Inflammatory macrophage treated with lipopolysaccharide for 1 hour (primary cell): ENCODE measurements at regions not wholly inside any gene's neighbourhood (a gene's known extent, or its start where the extent isn't known, plus 50 kb on each side); places are given as distances from the start of the nearest gene placed in this dataset.

Experiments
- DNase-seq, 2 donors: peaks; one replicate each; pipeline ENCODE4 v3.0.0-alpha.2; 2020 to 2022

- no peak for DNase-seq
Observed at GRCh38 chr17:45729294-45729907, 54.7 kb upstream of the CRHR1 start.

DNA sequence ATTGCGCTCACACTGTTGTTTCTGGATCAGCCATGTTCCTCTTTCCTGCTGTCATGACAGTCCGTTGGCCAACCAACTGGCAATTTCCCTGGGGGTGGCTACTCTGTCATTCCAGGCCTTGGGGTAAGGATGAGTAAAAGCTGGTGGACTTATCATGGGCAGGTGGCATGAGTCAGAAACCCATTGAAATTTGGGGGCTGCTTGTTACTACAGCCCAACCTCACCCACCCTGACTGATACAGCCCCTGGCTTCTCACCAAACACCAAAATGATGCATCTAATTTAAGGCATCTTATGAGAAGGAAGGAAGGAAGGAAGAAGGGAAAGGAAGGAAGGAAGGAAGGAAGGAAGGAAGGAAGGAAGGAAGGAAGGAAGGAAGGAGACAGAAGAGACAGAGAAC, 53.9 kb upstream of the CRHR1 start:
- DNase-seq: no peak

DNA sequence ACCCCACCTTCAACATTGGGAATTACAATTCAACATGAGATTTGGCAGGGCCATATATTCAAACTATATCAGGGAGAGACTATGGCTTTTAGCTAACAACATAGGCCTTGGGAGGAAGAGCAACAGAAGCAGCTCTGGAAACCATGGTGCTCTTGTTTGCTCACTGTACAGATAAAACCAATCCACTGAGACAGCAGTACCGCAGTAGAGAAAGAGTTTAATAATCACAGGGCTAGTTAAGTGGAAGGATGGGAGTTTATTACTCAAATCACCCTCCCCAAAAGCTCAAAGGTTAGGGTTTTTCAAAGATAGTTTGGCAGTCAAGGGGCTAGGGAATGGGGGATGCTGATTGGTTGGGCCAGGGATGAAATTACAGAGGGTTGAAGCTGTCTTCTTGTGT, 52.7 kb upstream of the CRHR1 start:
- no peak for DNase-seq

DNA sequence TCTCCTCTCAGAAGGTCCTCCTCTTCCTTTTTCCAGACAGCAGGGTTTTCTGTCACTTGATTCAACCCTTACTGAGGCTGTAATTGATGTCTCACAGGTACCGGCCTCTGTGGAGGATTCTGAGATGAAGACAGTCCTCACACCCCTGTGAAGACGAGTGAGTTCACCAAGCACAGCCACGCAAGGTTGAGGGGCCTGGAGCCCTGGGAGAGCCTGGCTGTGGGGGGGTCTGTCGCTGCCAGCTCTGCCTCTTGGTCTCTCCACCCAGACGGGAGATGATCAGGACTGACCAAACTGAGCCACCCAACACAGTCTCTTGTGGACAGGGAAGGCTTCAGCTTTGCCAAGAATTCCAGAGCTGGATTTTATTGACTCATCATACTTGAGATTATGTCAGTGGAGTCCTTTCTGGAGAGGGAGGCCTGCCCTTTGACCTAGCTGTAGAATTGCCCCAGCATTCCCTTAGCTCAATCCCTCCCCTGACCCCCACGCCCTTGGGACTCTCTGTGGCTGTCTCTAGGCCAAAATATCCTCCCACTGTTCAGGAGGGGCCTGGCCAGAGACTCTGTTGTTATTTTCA, 51.1 kb upstream of the CRHR1 start:
- no peak for DNase-seq

GRCh38 chr17:45733781-45734180, 50.3 kb upstream of the CRHR1 start:
- no peak for DNase-seq
